ENCODE measurements at regions not wholly inside any gene's neighbourhood (a gene's known extent, or its start where the extent isn't known, plus 50 kb on each side); places are given as distances from the start of the nearest gene placed in this dataset.

DNA sequence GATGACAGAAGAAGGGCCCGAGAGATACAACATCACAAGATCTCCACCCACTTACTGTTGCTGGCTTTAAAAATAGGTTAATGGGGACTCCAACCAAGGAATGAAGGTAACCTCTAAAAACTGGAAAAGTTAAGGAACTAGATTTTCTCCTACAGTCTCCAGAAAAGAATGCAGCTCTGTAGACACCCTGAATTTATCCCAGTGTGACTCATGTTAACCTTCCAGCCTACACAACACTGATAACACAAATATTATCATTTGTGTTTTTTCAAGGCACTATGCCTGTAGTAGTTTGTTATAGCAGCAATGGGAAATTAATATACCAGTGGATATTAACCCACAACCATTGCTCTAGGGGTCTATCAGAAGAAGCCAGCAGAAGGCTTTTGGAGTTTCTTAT is 730.7 kb upstream of the ZP4 start (continued):
- TF ChIP-seq, protein P1, sequence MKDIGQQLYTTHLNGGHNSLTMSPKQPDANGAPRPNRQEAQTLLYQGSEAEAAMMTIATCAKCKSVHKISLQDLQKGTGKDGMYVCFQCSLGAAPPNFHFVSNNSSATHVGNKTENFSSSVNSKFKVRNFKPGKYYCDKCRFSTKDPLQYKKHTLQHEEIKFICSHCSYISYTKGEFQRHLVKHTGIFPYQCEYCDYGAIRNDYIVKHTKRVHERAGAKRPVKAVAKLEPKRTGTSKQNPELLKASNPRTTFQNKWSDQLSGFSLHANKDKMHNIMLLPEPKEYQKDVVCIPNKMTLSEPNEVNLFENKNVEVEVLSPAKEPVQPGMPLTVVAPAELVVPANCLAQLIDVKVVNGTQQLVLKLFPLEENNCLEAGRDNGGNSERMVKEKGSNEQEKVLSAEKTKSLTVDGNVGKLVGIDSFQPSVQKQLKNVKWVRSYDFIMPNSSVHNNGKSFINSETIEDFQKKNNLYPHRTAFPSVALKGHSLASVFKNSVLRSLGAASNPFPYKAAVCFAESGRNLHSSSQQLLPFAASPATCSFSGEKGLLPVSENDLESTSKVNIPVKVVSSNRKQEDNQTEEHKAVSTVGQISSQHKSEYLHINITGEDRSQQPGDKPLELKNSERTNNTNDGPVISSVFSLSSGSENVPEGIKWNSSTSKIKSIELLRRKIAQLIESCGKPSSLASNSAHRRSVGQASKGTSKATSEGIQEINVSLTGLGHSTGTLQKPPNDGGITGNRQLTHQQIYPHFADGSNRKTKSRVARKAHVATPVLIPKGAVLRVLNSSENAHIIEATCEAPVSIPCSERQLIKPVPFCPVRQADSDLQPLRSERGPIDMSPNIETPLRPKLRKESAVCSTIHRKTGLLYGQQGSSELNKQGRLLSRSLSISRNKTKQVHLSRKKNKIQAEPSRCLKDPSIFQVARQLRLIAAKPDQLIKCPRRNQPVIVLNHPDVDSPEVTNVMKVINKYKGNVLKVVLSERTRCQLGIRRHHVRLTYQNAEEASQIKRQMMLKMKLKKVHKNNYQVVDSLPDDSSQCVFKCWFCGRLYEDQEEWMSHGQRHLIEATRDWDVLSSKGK (CRISPR knock-in tag; IDR thresholded peaks at IDR 0.05): no peak
- no peak for TF ChIP-seq THRAP3 (IDR thresholded peaks at IDR 0.05; ENCODE audit: borderline replicate concordance)
- no peak for TF ChIP-seq PPARD (CRISPR knock-in tag; IDR thresholded peaks at IDR 0.05)

DNA sequence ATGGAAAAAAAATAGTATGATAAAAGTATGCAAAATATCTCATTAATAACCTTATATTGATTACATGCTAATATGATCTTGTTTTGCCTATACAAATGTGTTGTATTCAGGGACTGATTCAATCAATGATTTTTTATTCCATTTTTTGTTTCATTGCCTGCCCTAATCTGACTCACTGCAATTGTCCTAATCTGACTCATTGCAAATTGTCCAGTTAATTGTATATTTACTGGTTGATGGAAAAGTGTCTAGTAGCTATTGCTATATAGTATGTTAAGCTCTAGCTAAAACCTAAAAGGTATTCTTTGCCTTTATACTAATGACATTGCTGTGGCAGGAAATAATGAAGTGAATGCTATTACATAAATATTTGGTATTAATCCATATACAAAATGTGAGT is 728.9 kb upstream of the ZP4 start:
- Histone ChIP-seq H3K27me3 (ENCODE audit: control insufficient read depth in 2 of 2, insufficient read depth in 2 of 2, low read length in 2 of 2) (no peaks in the 10 kb centered on the region), H3K27ac (ENCODE audit: extremely low read depth, low read depth, low read length) (no peak overlapping the region), H3K36me3 (ENCODE audit: control insufficient read depth, insufficient read depth, low read length) (no peaks in the 10 kb centered on the region), H4K20me1 (replicated peaks; ENCODE audit: control insufficient read depth, insufficient read depth, low read length) (no peaks in the 10 kb centered on the region), H3K9ac (ENCODE audit: insufficient read depth in 1 of 2, low read depth in 2 of 2, low read length in 2 of 2) (no peak overlapping the region), H3K79me2 (ENCODE audit: control insufficient read depth, insufficient read depth, low read length) (no peaks in the 10 kb centered on the region), H3K9me1 (ENCODE audit: control insufficient read depth, insufficient read depth, low read length) (no peaks in the 10 kb centered on the region), H2AFZ (ENCODE audit: low read depth, low read length) (no peak overlapping the region), H3K4me2 (ENCODE audit: insufficient read depth, low read length) (no peak overlapping the region), H3K4me3 (no peak overlapping the region), H3K9me3 (replicated peaks; ENCODE audit: control insufficient read depth, insufficient read depth, low read depth, low read length) (0 out of 2 replicates have a peak, but pooled peaks cover 2% of the 10 kb centered on the region), H3K4me1 (replicated peaks in 1 of 2; ENCODE audit: control insufficient read depth in 2 of 2, insufficient read depth in 2 of 2, low read length in 2 of 2) (no peaks in the 10 kb centered on the region)
- DNase-seq (ENCODE audit: extremely low read depth in 1 of 4, low spot score in 3 of 4): no peak
- no peak for FAIRE-seq
- intact Hi-C loops (cut with micrococcal nuclease): no loop called here
- CTCF ChIA-PET (ENCODE audit: low intra/inter-chr PET ratio): no interaction called here
- ATAC-seq: no peak
- POLR2A ChIA-PET: no interaction called here
- TF ChIP-seq, protein P2, sequence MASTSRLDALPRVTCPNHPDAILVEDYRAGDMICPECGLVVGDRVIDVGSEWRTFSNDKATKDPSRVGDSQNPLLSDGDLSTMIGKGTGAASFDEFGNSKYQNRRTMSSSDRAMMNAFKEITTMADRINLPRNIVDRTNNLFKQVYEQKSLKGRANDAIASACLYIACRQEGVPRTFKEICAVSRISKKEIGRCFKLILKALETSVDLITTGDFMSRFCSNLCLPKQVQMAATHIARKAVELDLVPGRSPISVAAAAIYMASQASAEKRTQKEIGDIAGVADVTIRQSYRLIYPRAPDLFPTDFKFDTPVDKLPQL (IDR thresholded peaks at IDR 0.05; ENCODE audit: extremely low read depth, insufficient read length): no peak
- TF ChIP-seq ZNF778 (CRISPR knock-in tag; IDR thresholded peaks at IDR 0.05): no peak
- no peak for TF ChIP-seq HNRNPL (IDR thresholded peaks at IDR 0.05; ENCODE audit: low read depth, low read length)
- BruUV-seq (replicated peaks): no TSS peak
- in situ Hi-C loops (cut with MboI): no loop called here

All from K562 (cell line).